ENCODE measurements at regions not wholly inside any gene's neighbourhood (a gene's known extent, or its start where the extent isn't known, plus 50 kb on each side); places are given as distances from the start of the nearest gene placed in this dataset.
"Not testable (repeated sequence)": the region's sequence is repeated elsewhere in the genome, so short reads cannot be mapped to it uniquely, and the experiment has no call there.

- no peak for DNase-seq
These were observed 135.9 kb downstream of the ITGB8 start for GRCh38 chr7:20466543-20467021.

DNA sequence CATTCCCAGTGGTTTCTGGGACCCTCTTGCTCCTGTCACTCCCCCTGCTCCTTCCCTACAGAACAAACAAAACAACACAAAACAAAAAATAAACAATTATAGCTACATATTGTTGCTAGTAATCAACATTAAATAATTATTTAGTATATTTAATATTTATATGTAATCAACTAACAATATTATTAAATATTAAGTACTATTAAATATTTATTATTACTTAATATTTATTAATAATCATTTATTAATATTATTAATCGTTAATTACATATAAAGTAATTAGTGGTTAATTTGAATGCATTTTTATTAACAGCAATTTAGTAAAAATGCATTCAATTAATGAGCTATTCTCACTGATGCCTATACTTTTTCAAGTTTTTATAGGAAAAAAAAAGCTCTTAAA, 139.4 kb downstream of the ITGB8 start:
- DNase-seq, result no peak

- no peak for DNase-seq
These were observed 140.0 kb downstream of the ITGB8 start for GRCh38 chr7:20470726-20471125.

DNA sequence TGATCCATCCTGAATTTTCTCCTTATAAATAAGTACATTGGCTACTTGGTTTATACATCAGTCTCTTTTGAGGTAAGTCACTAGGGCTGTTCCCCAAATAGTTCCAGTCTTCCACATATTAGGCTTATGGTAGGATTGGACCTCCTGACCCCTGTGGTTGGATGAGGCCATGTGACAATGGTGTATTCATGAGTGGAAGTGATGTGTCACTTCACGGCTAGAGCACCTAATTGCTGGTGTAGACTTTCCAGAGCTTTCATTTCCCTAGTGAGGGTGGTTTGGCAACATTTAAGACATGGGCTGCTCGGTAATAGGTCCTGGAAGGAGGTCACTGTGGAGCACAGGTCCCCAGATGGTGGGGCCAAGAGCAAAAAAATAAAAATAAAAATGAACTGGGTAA, 141.2 kb upstream of the ABCB5 start:
- DNase-seq, result no peak

DNA sequence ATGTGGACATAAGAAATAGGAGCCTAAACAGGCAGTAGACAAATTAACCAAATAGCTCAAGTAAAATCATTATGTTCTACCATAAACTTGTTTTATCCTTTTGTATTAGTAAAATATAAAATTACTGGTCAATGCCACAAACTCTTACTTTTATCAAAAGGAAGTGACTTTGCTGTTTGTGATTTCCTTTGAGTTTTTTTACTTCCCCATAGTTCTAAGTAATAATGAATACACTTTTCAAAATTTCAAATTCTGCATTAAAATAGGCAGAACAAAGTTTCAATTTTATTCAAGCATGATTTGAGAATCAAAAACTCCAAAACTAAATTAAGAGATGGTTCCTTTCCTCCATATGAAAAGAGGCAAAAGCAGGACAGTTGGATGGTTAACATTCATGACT, 139.7 kb upstream of the ABCB5 start:
- no peak for DNase-seq

DNA sequence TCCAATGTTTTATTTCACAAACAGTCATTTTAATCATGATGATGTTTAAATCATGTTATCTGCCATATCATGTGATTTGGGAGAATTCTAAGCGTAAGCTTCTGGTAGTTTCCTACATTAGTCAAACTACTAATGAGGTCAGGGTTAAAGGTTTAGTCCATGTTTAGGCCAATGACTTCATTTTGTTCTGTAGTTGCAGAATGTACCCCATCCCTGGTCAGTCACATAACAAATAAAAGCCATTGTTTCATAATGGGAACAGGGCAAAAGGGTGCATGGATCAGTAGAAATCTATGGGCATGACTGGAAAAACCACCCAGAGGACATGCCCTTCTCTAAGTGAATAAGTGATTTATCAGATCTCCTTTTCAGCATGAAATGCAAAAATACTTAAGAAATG, 138.4 kb upstream of the ABCB5 start:
- no peak for DNase-seq

DNA sequence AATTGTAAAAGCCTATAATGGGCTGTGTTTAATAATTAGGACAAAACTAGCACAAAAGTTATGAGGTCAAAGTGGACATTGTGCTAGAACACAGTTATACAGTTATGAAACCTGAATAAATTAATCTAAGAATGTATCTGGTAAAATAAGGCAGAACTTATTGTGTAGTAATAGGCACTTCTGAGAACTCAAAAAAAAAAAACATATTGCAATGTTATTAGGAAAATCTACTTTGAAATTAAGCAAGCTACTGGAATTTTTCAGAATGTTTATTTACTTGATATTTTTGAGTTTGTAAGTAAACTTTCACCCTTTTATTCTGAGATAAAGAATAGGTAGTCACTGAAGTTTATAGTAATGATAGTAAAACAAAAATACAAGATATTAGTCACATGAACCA, 135.8 kb upstream of the ABCB5 start:
- DNase-seq, result no peak

DNA sequence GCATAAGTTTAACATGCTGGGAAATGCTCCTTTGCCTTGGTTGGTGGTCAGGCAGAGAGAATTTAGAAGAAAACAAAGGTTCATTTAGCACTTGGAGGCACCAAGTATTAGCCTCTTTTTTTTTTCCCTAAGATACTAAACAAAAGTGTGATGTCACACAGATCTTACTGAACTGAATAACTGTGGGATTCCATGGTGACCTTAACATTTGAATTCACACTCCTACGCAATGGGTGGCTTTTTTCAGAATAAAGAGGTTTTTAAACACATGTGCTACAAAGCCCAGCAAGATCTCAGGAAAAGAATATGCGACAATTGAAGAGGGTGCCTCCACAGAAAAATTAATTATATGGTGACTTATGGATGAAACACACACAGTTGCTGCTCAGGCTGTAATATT, 133.4 kb upstream of the ABCB5 start:
- DNase-seq, result no peak

DNA sequence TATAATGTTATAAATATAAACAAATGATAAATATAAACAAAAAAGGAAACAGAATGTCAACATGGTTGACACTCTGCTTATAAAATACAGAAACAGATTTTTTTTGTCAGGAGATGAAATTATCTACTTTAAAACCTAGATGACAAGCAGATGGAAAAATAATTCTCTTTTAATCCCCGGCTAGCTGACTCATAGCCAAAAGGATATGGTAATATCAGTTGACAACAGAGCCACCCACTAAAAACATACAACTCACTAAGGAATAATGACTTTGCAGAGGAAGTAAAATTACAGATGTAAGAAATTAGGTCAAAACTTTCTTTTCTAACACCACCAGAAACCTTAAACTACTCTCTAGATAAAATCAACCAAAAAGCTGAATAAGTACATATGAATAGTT, 131.1 kb upstream of the ABCB5 start:
- no peak for DNase-seq

DNA sequence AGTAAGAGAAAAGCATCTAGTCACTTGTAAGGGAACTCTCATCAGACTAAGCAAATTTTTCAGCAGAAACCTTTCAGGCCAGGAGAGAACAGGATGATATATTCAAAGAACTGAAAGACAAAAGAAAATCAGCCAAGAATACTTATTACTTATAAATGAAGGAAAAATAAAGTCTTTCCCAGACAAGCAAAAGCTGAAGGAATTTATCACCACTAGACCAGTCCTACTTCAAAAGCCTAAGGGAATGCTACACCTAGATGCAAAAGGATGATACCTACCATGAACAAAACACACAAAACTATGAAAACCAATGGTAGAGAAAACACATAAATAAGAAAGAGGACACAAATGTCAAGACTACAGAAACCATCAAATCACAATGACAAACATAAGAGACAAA, 126.6 kb upstream of the ABCB5 start:
- no peak for DNase-seq

GRCh38 chr7:20491284-20491683, 124.2 kb upstream of the ABCB5 start:
- no peak for DNase-seq

GRCh38 chr7:20494566-20494965, 120.9 kb upstream of the ABCB5 start:
- DNase-seq, result no peak

DNA sequence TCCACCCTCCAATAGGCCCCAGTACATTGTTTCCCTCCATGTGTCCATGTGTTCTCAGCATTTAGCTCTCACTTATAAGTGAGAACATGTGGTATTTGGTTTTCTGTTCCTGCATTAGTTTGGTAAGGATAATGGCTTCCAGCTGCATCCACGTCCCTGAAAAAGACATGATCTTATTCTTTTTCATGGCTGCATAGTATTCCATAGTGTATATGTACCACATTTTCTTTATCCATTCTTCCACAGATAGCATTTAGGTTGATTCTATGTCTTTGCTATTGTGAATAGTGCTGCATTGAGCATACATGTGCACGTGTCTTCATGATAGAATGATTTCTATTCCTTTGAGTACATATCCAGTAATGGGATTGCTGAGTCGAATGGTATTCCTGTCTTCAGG, 114.0 kb upstream of the ABCB5 start:
- DNase-seq, result not testable (repeated sequence)

GRCh38 chr7:20503278-20503950, 112.1 kb upstream of the ABCB5 start:
- DNase-seq, result no peak

- DNase-seq, result no peak
These were observed 111.4 kb upstream of the ABCB5 start for GRCh38 chr7:20504060-20504459.

- no peak for DNase-seq
These were observed 109.3 kb upstream of the ABCB5 start for GRCh38 chr7:20506175-20506574.

DNA sequence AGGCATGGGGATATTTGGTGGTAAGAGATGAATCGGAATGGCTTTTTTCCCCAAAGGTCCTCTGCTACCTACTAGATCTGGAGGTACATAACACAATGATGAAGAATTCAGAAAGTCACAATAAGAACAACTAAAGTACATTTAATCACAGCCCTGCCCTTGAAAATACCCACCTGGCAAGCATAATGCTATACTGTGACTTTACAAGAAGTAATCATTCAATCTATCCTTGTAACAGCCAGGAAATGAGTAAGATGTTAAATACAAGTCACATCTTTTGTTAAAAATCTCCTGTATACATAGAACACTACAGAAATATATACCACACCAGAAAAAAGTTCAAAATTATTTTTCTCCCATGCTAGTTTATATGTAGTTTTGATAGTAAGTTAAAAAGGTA, 108.3 kb upstream of the ABCB5 start:
- DNase-seq, result no peak

DNA sequence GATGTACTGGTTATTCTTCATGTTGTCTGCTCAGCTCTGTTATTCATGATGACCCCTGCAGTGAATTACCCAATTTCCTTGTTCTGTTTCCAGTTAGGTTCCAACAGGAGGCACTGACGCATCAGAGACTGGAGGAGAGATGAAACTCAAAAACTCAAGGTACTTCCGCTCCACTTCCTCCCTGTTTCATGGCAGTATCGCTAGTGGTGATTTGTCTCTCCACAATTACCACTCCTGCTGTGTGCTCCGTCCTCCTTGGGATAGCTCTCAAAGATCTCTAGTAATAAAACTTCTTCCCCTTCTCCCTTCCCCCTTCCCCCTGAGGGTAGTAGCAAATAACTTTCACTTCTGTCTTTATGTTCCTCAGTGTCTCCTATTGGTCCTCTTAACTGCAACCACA, 107.4 kb upstream of the ABCB5 start:
- peak in 1 of 14 donors; percentile 3 for DNase-seq

DNA sequence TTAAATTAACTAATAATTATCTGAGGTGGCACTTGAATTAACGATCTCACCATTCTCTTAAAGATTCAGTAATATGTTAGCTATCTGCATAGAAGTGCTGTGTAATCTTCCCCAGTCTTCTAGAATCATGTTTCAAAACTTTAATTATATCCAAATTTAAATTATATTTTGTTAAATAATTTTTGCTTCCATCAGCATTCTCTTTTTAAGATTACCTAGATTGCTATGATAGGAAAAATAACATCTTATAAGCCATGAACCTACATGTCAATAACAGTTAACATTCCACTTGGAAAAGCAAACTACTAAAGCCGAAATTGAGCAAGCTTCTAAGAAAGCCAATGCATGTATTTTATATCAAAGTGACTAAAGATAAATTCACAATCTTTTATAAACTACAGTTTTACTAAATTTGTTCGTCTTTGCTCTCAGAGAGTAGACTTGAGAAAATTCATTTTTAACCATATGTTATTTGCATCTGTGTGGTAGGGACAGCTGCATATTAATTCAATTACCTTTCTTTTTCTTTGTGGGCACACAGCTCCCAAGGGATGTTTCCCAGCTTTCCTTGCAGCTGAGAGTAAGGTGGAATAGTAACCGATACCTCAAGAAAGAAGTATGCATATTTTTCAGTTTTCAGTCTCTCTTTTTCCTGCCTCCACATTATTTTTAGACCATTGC, 105.4 kb upstream of the ABCB5 start:
- no peak for DNase-seq

- no peak for DNase-seq
These were observed 104.9 kb upstream of the ABCB5 start for GRCh38 chr7:20510573-20510900.

- DNase-seq, result no peak
These were observed 102.1 kb upstream of the ABCB5 start for GRCh38 chr7:20513341-20513740.

- no peak for DNase-seq
These were observed 101.6 kb upstream of the ABCB5 start for GRCh38 chr7:20513897-20514296.

GRCh38 chr7:20514364-20514763, 101.1 kb upstream of the ABCB5 start:
- peak in 4 of 14 donors; percentile 4 to 20 (median 12) for DNase-seq

DNA sequence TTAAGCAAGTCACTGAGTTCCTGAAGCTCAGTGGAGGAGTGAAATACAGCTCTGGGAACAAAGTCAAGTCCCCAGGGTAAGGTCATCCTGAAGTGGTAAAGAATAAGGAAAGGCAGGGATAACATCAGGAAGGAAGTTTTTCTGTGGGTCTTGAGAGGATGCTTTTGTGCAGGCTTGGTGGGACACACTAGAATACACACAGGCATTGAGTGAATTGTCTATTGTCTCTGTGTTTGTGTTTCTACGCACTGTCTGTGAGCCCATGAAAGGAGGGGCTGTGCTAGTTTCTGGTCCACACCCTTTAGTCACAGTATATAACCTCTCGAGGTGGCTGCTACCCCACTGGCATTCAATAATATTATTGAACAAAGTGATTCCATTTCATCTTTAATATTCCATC, 95.8 kb upstream of the ABCB5 start:
- DNase-seq, result peak in 3 of 14 donors; percentile 5 to 21 (median 7)

- DNase-seq, result no peak
These were observed 94.9 kb upstream of the ABCB5 start for GRCh38 chr7:20520530-20520929.

Data from C1 segment of cervical spinal cord (tissue), 14 donors.